ENCODE measurements at regions not wholly inside any gene's neighbourhood (a gene's known extent, or its start where the extent isn't known, plus 50 kb on each side); places are given as distances from the start of the nearest gene placed in this dataset.

DNA sequence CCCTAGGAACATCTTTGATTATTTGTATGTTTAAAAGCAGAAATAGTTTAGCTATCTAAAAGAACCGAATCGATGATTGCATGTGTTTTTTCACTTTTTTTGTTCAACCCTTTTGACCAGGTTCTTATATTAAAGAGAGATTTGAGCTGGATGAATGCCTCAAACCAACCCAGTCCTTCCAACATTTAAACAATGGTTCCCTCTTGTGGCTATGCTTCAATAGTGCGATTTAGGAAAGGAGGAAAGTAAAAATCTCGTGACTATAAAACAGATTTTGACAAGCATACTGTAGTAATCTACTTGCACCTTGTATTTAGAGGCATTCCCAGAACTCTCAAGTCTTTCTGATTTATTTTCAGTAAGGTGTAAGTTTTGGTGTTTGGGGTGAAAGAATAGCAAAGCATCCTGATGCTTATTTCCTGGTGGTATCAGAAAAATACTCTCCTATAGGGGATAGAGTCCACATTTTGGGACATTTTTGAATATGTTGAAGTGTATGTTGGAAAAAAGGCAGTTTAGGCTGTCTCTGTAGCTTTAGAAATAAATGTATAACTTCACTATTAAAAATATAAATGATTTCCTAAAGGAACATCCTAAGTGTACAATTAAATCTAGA is 159.6 kb upstream of the KCNH8 start:
- TF ChIP-seq, protein P1, sequence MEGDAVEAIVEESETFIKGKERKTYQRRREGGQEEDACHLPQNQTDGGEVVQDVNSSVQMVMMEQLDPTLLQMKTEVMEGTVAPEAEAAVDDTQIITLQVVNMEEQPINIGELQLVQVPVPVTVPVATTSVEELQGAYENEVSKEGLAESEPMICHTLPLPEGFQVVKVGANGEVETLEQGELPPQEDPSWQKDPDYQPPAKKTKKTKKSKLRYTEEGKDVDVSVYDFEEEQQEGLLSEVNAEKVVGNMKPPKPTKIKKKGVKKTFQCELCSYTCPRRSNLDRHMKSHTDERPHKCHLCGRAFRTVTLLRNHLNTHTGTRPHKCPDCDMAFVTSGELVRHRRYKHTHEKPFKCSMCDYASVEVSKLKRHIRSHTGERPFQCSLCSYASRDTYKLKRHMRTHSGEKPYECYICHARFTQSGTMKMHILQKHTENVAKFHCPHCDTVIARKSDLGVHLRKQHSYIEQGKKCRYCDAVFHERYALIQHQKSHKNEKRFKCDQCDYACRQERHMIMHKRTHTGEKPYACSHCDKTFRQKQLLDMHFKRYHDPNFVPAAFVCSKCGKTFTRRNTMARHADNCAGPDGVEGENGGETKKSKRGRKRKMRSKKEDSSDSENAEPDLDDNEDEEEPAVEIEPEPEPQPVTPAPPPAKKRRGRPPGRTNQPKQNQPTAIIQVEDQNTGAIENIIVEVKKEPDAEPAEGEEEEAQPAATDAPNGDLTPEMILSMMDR (IDR thresholded peaks at IDR 0.05) = peak; percentile 55
- no peaks in the 10 kb centered on the region for H3K9me3 Mint-ChIP-seq
- H3K36me3 ChIP-seq (ENCODE audit: control insufficient read depth, insufficient read depth, low read length) = no peaks in the 10 kb centered on the region
- no peaks in the 10 kb centered on the region for H3K27me3 ChIP-seq (ENCODE audit: control insufficient read depth, insufficient read depth, low read length)
- H3K27me3 Mint-ChIP-seq (ENCODE audit: low read depth in 2 of 2) = peaks cover 5 to 8% of the 10 kb centered on the region in 2 donors
- WGBS (ENCODE audit: insufficient coverage) = no CpG with 5 or more reads among the region's 4 CpGs
- no peaks in the 10 kb centered on the region for H3K4me1 ChIP-seq (ENCODE audit: control insufficient read depth, insufficient read depth, low read length)
- H3K4me1 Mint-ChIP-seq = no peaks in the 10 kb centered on the region
- no peaks in the 10 kb centered on the region for H3K36me3 Mint-ChIP-seq
- ATAC-seq (peak; percentile 41 to 52 (median 50)), DNase-seq (peak in 1 of 2 donors; percentile 67)
- no peak overlapping the region for H3K4me3 ChIP-seq (ENCODE audit: low read length)
- no peak overlapping the region for H3K4me3 Mint-ChIP-seq
- no peaks in the 10 kb centered on the region for H3K9me3 ChIP-seq (ENCODE audit: control insufficient read depth, insufficient read depth, low read length)
- no peak overlapping the region for H3K27ac Mint-ChIP-seq
- no peak overlapping the region for H3K27ac ChIP-seq (ENCODE audit: low read length)
- intact Hi-C loops (cut with micrococcal nuclease) = loop anchor here (2.0 to 10.0 kb wide), 3 partner anchors 141 to 1730 kb away; no protein-coding TSS in a partner anchor

DNA sequence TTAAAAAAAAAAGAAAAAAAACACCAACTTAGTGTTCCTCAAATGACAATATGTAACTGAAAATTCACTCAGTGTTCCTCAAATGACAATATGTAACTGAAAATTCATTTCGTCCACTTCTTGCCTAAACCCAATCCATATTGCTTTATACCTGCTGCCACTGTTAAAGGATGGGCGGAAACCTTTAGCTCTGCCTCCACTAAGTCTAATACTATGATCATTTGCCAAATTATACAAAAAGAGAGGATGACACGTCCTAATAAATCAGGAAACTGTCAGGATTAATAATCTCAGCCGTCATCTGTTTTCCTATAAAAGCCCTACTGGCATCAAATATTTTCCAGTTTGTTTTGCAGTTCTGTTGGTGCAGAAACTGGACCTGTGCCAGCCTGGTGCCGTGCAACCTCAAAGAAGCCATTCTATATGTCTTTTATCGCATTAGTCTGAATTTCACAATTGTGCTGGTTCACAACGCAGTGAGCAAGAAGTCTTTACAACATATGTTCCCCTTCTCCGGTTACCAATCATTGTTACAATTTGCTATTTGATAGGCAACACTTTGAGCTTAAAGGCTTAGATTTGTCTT is 160.4 kb upstream of the KCNH8 start:
- no peaks in the 10 kb centered on the region for H3K27me3 ChIP-seq (ENCODE audit: control insufficient read depth, insufficient read depth, low read length)
- ATAC-seq = no peak
- no peak overlapping the region for H3K27ac ChIP-seq (ENCODE audit: low read length)
- intact Hi-C loops (cut with micrococcal nuclease) = loop anchor here (2.0 to 10.0 kb wide), 3 partner anchors 141 to 1729 kb away; no protein-coding TSS in a partner anchor
- 80% methylated on average over 8 of the region's 8 CpGs for WGBS (ENCODE audit: insufficient coverage)
- Mint-ChIP-seq H3K9me3 (no peaks in the 10 kb centered on the region), H3K4me3 (no peak overlapping the region), H3K27me3 (ENCODE audit: low read depth in 2 of 2) (peaks cover 5 to 8% of the 10 kb centered on the region in 2 donors), H3K36me3 (no peaks in the 10 kb centered on the region), H3K27ac (no peak overlapping the region), H3K4me1 (no peaks in the 10 kb centered on the region)
- no peaks in the 10 kb centered on the region for H3K36me3 ChIP-seq (ENCODE audit: control insufficient read depth, insufficient read depth, low read length)
- TF ChIP-seq, protein P1 (IDR thresholded peaks at IDR 0.05) = no peak
- DNase-seq = peak in 1 of 2 donors; percentile 13
- no peak overlapping the region for H3K4me3 ChIP-seq (ENCODE audit: low read length)
- no peaks in the 10 kb centered on the region for H3K4me1 ChIP-seq (ENCODE audit: control insufficient read depth, insufficient read depth, low read length)
- H3K9me3 ChIP-seq (ENCODE audit: control insufficient read depth, insufficient read depth, low read length) = no peaks in the 10 kb centered on the region

DNA sequence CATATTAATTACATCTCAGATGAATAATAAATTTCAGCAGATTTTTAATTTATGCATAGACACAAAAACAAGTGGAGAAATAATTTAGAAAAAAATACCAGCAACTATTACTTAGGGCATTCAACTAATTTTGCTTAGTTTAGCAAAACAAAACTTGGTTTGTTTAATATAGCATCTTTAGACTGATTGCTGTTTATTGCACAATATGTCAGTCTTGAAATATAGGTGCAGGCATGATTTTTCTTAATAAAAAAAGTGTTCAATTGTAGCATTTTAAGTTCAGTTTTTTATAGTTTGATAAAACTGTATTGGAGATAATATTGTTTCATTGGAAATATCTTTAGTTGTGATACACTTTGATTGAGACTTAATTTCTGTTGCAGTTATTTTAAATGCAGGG is 161.2 kb upstream of the KCNH8 start:
- no peak overlapping the region for H3K27ac ChIP-seq (ENCODE audit: low read length)
- intact Hi-C loops (cut with micrococcal nuclease) = loop anchor here (5.0 to 10.0 kb wide), 2 partner anchors 140 to 1082 kb away; no protein-coding TSS in a partner anchor
- TF ChIP-seq, protein P1 (IDR thresholded peaks at IDR 0.05) = no peak
- H3K27ac Mint-ChIP-seq = no peak overlapping the region
- no peaks in the 10 kb centered on the region for H3K27me3 ChIP-seq (ENCODE audit: control insufficient read depth, insufficient read depth, low read length)
- H3K9me3 Mint-ChIP-seq = no peaks in the 10 kb centered on the region
- H3K4me1 ChIP-seq (ENCODE audit: control insufficient read depth, insufficient read depth, low read length) = no peaks in the 10 kb centered on the region
- no peaks in the 10 kb centered on the region for H3K4me1 Mint-ChIP-seq
- DNase-seq (no peak), ATAC-seq (no peak)
- H3K36me3 Mint-ChIP-seq = no peaks in the 10 kb centered on the region
- no peaks in the 10 kb centered on the region for H3K9me3 ChIP-seq (ENCODE audit: control insufficient read depth, insufficient read depth, low read length)
- no peaks in the 10 kb centered on the region for H3K36me3 ChIP-seq (ENCODE audit: control insufficient read depth, insufficient read depth, low read length)
- H3K4me3 Mint-ChIP-seq = no peak overlapping the region
- no peak overlapping the region for H3K4me3 ChIP-seq (ENCODE audit: low read length)
- H3K27me3 Mint-ChIP-seq (ENCODE audit: low read depth in 2 of 2) = peaks cover 5 to 8% of the 10 kb centered on the region in 2 donors
